Body of pancreas (tissue), 4 donors: ENCODE measurements at regions not wholly inside any gene's neighbourhood (a gene's known extent, or its start where the extent isn't known, plus 50 kb on each side); places are given as distances from the start of the nearest gene placed in this dataset.

Source experiments
- ATAC-seq: fragments of 150-250 bp; one replicate; pipeline ENCODE4 v1.9.1; 2016
- DNase-seq, 4 donors: peaks; one replicate each; pipeline ENCODE4 v3.0.0-alpha.2; 2019
- H3K27ac ChIP-seq, 4 donors: fragments of 200-600 bp; sonication (generic); 1 replicate in 3 of 4; 2 replicates in 1 of 4; pipeline versions ENCODE4 v1.5.1 to v1.6.1; 2016 to 2019; ENCODE audit warnings: mild to moderate bottlenecking in 1 of 4, mixed read lengths in 1 of 4, moderate library complexity in 1 of 4
- H3K27me3 ChIP-seq, 2 donors: fragments of 200-600 bp; sonication (generic); one replicate each; pipeline ENCODE4 v1.6.0; 2016; ENCODE audit warnings: mild to moderate bottlenecking in 1 of 2
- H3K36me3 ChIP-seq, 2 donors: fragments of 200-600 bp; sonication (generic); replicated peaks in 1 of 2; 2 replicates each; pipeline ENCODE4 v1.5.1; 2016; ENCODE audit warnings: low read depth in 2 of 2; ENCODE audit not compliant: insufficient read depth in 1 of 2
- H3K4me1 ChIP-seq: fragments of 200-600 bp; sonication (generic); one replicate; pipeline ENCODE4 v1.6.0; 2016
- H3K4me3 ChIP-seq, 2 donors: fragments of 200-600 bp; sonication (generic); 1 replicate in 1 of 2; 2 replicates in 1 of 2; pipeline ENCODE4 v1.5.1; 2016 to 2019
- H3K9me3 ChIP-seq, 3 donors: fragments of 200-600 bp; sonication (generic); 1 replicate in 2 of 3; 2 replicates in 1 of 3; pipeline ENCODE4 v1.5.1; 2016
- POLR2A ChIP-seq, 3 donors: fragments of 450-650 bp; IDR thresholded peaks; one replicate each; pipeline ENCODE4 v1.6.1; 2016; ENCODE audit warnings: antibody characterized with exemption in 3 of 3, mild to moderate bottlenecking in 2 of 3
- WGBS, 2 donors: methylation state at CpG; one replicate each; pipeline ENCODE4 v1.1.5; 2017; 5-methylcytosine and 5-hydroxymethylcytosine counted together
- intact Hi-C: fragments of 100-400 bp; cut with DNase I; formaldehyde crosslinking; loops from one replicate; pipeline ENCODE4 v1.15.1; 2023
- TF ChIP-seq, protein P1 (sequence below), 7 experiments: fragments of 450-650 bp in 4 of 7; fragments of 200-600 bp in 3 of 7; sonication (generic) in 3 of 7; IDR thresholded peaks; one replicate each; pipeline ENCODE4 v1.5.1; 2016 to 2019; ENCODE audit warnings: antibody characterized with exemption in 7 of 7

DNA sequence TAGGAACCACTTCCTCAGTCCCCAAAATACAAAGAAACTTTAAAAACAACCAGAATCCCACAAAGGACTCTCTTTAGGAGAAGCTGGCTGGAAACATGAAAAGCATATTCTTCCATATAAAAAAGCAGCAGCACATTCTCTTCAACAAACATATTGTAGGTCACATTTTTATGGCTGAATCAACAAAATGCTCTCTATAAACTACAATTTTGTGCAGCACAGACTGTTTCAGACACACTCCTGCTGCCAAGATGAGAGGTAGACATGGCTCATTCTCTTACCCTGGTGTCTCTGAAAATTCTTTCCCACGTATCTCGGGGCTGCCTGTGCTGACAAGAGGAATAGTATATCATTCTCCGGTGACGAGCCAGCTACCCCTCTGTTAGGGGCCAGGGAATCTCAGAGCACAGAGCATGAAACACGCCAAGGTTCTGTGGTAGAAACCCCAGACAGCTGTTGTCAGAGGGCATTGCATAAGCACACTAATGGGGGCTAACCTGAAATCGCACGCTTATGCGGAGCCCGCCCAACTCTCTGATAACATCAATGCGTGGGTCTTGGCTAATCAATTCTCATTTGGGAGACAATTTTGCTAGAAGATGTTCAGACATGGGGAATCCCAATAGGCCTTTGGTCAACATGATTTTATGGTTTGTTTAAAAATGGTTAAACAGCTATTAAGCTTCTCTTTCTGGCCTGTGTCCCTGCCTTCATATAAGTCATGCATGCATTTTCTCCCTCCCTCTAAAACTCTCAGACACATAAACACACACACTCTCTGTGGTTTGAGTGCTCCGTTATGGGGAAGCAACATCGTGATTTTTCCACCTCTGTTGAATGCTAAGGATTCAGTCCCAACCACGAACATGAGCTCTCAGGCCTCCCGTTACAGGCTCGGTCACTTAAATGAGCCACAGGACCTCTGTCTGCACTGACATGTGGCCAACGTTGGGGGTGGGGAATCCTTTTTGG lies 177.5 kb downstream of the INO80D start:
- Histone ChIP-seq H3K9me3 (no peaks in the 10 kb centered on the region), H3K27me3 (no peaks in the 10 kb centered on the region), H3K4me1 (no peaks in the 10 kb centered on the region), H3K36me3 (no peaks in the 10 kb centered on the region), H3K27ac (no peak overlapping the region), H3K4me3 (no peak overlapping the region)
- intact Hi-C loops: no loop called here
- TF ChIP-seq, protein P1, sequence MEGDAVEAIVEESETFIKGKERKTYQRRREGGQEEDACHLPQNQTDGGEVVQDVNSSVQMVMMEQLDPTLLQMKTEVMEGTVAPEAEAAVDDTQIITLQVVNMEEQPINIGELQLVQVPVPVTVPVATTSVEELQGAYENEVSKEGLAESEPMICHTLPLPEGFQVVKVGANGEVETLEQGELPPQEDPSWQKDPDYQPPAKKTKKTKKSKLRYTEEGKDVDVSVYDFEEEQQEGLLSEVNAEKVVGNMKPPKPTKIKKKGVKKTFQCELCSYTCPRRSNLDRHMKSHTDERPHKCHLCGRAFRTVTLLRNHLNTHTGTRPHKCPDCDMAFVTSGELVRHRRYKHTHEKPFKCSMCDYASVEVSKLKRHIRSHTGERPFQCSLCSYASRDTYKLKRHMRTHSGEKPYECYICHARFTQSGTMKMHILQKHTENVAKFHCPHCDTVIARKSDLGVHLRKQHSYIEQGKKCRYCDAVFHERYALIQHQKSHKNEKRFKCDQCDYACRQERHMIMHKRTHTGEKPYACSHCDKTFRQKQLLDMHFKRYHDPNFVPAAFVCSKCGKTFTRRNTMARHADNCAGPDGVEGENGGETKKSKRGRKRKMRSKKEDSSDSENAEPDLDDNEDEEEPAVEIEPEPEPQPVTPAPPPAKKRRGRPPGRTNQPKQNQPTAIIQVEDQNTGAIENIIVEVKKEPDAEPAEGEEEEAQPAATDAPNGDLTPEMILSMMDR (IDR thresholded peaks at IDR 0.05): no peak
- TF ChIP-seq POLR2A (IDR thresholded peaks at IDR 0.05): no peak
- WGBS, 2 donors: 83 to 85% methylated on average over 15 to 16 of the region's 16 CpGs
- no peak for DNase-seq
- no peak for ATAC-seq

DNA sequence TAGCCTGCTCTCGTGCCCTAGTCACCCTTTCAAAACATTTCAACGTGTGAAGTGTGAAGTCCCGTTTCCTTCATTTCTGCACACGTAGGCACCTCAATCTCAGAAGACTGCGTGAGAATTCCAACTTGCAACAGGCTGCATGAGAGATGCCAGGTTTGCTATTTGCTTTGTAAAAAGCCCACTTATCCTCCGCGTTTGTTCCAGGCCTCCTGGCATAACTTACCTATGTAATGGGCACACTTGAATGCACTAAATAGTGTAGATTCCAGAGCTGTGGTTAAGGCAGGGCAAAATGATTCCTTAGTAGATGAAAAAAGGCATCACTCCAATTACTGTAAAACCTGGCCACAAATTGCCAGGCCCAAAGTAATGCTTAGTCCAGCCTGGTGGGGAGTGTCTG lies 179.6 kb downstream of the INO80D start:
- TF ChIP-seq, protein P1 (IDR thresholded peaks at IDR 0.05): no peak
- TF ChIP-seq POLR2A (IDR thresholded peaks at IDR 0.05): no peak
- WGBS, 2 donors: 77 to 79% methylated on average over 7 of the region's 7 CpGs
- no peak for DNase-seq
- Histone ChIP-seq H3K27ac (no peak overlapping the region), H3K4me3 (no peak overlapping the region), H3K27me3 (no peaks in the 10 kb centered on the region), H3K36me3 (no peaks in the 10 kb centered on the region), H3K4me1 (no peaks in the 10 kb centered on the region), H3K9me3 (no peaks in the 10 kb centered on the region)
- no peak for ATAC-seq
- intact Hi-C loops: no loop called here

DNA sequence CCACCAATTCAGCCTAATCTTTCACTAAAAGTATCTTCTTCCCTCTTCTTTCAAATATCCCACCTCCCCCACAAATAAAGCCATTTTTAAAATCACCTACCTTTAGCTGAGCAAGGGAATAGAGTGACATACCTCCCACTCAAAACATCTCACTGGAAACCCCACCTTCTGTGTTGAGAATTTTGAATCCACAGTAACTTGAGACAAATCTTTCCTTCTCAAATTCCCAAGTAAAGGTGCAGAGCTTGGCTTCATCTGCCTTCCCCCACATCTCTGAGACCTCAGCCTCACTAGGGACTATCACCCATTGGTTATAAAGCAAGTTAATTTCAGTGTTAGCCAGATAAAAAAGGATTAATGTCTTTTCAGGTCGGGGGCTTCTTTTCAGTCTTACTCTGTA lies 180.4 kb downstream of the INO80D start:
- TF ChIP-seq POLR2A (IDR thresholded peaks at IDR 0.05): no peak
- TF ChIP-seq, protein P1 (IDR thresholded peaks at IDR 0.05): no peak
- ATAC-seq (no peak), DNase-seq (no peak)
- Histone ChIP-seq H3K4me1 (no peaks in the 10 kb centered on the region), H3K9me3 (no peaks in the 10 kb centered on the region), H3K36me3 (no peaks in the 10 kb centered on the region), H3K27me3 (no peaks in the 10 kb centered on the region), H3K4me3 (no peak overlapping the region), H3K27ac (no peak overlapping the region)
- intact Hi-C loops: no loop called here
- 44 to 53% methylated on average over 1 of the region's 1 CpG for WGBS, 2 donors

DNA sequence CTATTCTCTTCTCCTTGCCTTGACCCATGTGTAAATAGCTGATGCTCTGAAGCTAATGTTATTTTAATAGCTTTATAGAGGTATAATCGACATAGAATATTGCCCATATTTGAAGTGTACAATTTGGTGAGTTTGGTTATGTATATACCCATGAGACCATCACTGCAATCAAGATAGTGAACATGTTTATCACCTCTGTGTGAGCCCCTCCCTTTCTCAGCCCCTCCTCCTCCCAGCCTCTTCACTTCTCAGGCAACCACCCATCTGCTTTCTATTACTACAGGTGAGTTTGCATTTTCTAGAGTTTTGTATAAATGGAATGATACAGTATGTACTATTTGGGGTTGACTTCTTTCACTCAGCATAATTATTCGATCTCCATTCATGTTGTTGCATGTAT lies 181.1 kb downstream of the INO80D start:
- Histone ChIP-seq H3K4me1 (no peaks in the 10 kb centered on the region), H3K4me3 (no peak overlapping the region), H3K36me3 (no peaks in the 10 kb centered on the region), H3K27ac (no peak overlapping the region), H3K9me3 (no peaks in the 10 kb centered on the region), H3K27me3 (no peaks in the 10 kb centered on the region)
- no peak for TF ChIP-seq POLR2A (IDR thresholded peaks at IDR 0.05)
- TF ChIP-seq, protein P1 (IDR thresholded peaks at IDR 0.05): no peak
- DNase-seq (no peak), ATAC-seq (no peak)
- WGBS, 2 donors: 37 to 43% methylated on average over 2 of the region's 2 CpGs
- intact Hi-C loops: no loop called here
